OCI-LY3 (cell line): ENCODE measurements at regions not wholly inside any gene's neighbourhood (a gene's known extent, or its start where the extent isn't known, plus 50 kb on each side); places are given as distances from the start of the nearest gene placed in this dataset.

Experiments used
- H2AFZ ChIP-seq: fragments of 200-600, 300-600 bp; shearing (Covaris generic); 2 replicates; pipeline ENCODE4 v1.6.0; 2014; ENCODE audit warnings: antibody characterized with exemption, low read depth, low read length
- H3K27ac ChIP-seq: fragments of 200-600, 300-600 bp; sonication (generic); 2 replicates; pipeline ENCODE4 v1.5.1; 2014; ENCODE audit warnings: mild to moderate bottlenecking, low read length, moderate library complexity, mixed read lengths
- H3K27me3 ChIP-seq: fragments of 200-600, 300-600 bp; sonication (generic); 2 replicates; pipeline ENCODE4 v1.6.1; 2014; ENCODE audit warnings: low read depth, low read length, mixed read lengths
- H3K36me3 ChIP-seq: fragments of 200-600, 300-600 bp; sonication (generic); replicated peaks from 2 replicates; pipeline ENCODE3; 2014; ENCODE audit warnings: low read depth, low read length, mixed read lengths
- H3K4me1 ChIP-seq: fragments of 300-600, 200-600 bp; sonication (generic); 2 replicates; pipeline ENCODE4 v1.6.1; 2014; ENCODE audit warnings: low read length, mixed read lengths
- H3K4me2 ChIP-seq: fragments of 200-600, 300-600 bp; sonication (generic); 2 replicates; pipeline ENCODE4 v1.6.1; 2014; ENCODE audit warnings: low read length, mixed read lengths
- H3K4me3 ChIP-seq: fragments of 300-600, 200-600 bp; sonication (generic); 2 replicates; pipeline ENCODE4 v1.5.1; 2014; ENCODE audit warnings: antibody characterized with exemption, mild to moderate bottlenecking, low read length, moderate library complexity
- H3K79me2 ChIP-seq: fragments of 300-600, 200-600 bp; shearing (Covaris generic); 2 replicates; pipeline ENCODE4 v1.6.1; 2014; ENCODE audit warnings: mild to moderate bottlenecking, low read length, mixed read lengths
- H3K9ac ChIP-seq: fragments of 300-600, 200-600 bp; shearing (Covaris generic); 2 replicates; pipeline ENCODE4 v1.6.0; 2014; ENCODE audit warnings: mild to moderate bottlenecking, low read length, moderate library complexity
- H3K9me3 ChIP-seq: fragments of 200-600, 300-600 bp; shearing (Covaris generic); 2 replicates; pipeline ENCODE4 v1.6.1; 2014; ENCODE audit warnings: low read length, mixed read lengths; ENCODE audit not compliant: insufficient read depth
- H4K20me1 ChIP-seq: fragments of 200-600, 300-600 bp; sonication (generic); 2 replicates; pipeline ENCODE4 v1.6.1; 2016; ENCODE audit warnings: low read length, mixed read lengths; ENCODE audit not compliant: insufficient read depth
- CTCF ChIP-seq: fragments of 200-600, 300-600 bp; sonication (generic); IDR thresholded peaks from 2 replicates; pipeline ENCODE4 v1.5.1; 2014; ENCODE audit warnings: antibody characterized with exemption, low read length, low read depth
- EZH2phosphoT487 ChIP-seq: fragments of 200-600 bp; shearing (Covaris generic); IDR thresholded peaks from 2 replicates; pipeline ENCODE4 v1.6.1; 2018; ENCODE audit warnings: antibody characterized with exemption, mixed run types, low read depth

GRCh38 chr4:111800551-111800950 is 344.7 kb upstream of the FAM241A start:
- no peak overlapping the region for H3K4me3 ChIP-seq
- no peak overlapping the region for H3K4me2 ChIP-seq
- H3K9me3 ChIP-seq, result no peaks in the 10 kb centered on the region
- H4K20me1 ChIP-seq, result no peaks in the 10 kb centered on the region
- TF ChIP-seq EZH2phosphoT487 (no peak), CTCF (no peak)
- H3K9ac ChIP-seq, result no peak overlapping the region
- no peaks in the 10 kb centered on the region for H3K4me1 ChIP-seq
- H2AFZ ChIP-seq, result no peak overlapping the region
- no peaks in the 10 kb centered on the region for H3K36me3 ChIP-seq
- H3K27ac ChIP-seq, result no peak overlapping the region
- no peaks in the 10 kb centered on the region for H3K27me3 ChIP-seq
- no peaks in the 10 kb centered on the region for H3K79me2 ChIP-seq

GRCh38 chr4:111802191-111802590 is 343.1 kb upstream of the FAM241A start:
- H3K4me3 ChIP-seq, result no peak overlapping the region
- H3K9ac ChIP-seq, result no peak overlapping the region
- no peak overlapping the region for H3K4me2 ChIP-seq
- H3K27ac ChIP-seq, result no peak overlapping the region
- H3K9me3 ChIP-seq, result no peaks in the 10 kb centered on the region
- no peaks in the 10 kb centered on the region for H3K4me1 ChIP-seq
- H4K20me1 ChIP-seq, result no peaks in the 10 kb centered on the region
- H2AFZ ChIP-seq, result no peak overlapping the region
- TF ChIP-seq EZH2phosphoT487 (no peak), CTCF (no peak)
- no peaks in the 10 kb centered on the region for H3K79me2 ChIP-seq
- H3K36me3 ChIP-seq, result no peaks in the 10 kb centered on the region
- no peaks in the 10 kb centered on the region for H3K27me3 ChIP-seq

- H3K9ac ChIP-seq, result no peak overlapping the region
- H3K4me1 ChIP-seq, result no peaks in the 10 kb centered on the region
- H3K27ac ChIP-seq, result no peak overlapping the region
- H3K4me3 ChIP-seq, result no peak overlapping the region
- H3K27me3 ChIP-seq, result no peaks in the 10 kb centered on the region
- no peak for TF ChIP-seq EZH2phosphoT487
- no peak for TF ChIP-seq CTCF
- H3K79me2 ChIP-seq, result no peaks in the 10 kb centered on the region
- H4K20me1 ChIP-seq, result no peaks in the 10 kb centered on the region
- H3K36me3 ChIP-seq, result no peaks in the 10 kb centered on the region
- no peak overlapping the region for H3K4me2 ChIP-seq
- no peak overlapping the region for H2AFZ ChIP-seq
- no peaks in the 10 kb centered on the region for H3K9me3 ChIP-seq
These were observed 338.9 kb upstream of the FAM241A start for GRCh38 chr4:111806331-111806730.

- no peak overlapping the region for H3K9ac ChIP-seq
- no peaks in the 10 kb centered on the region for H3K4me1 ChIP-seq
- no peak overlapping the region for H3K27ac ChIP-seq
- H3K4me2 ChIP-seq, result no peak overlapping the region
- TF ChIP-seq EZH2phosphoT487 (no peak), CTCF (no peak)
- H4K20me1 ChIP-seq, result no peaks in the 10 kb centered on the region
- H3K79me2 ChIP-seq, result no peaks in the 10 kb centered on the region
- H3K9me3 ChIP-seq, result no peaks in the 10 kb centered on the region
- H2AFZ ChIP-seq, result no peak overlapping the region
- H3K27me3 ChIP-seq, result no peaks in the 10 kb centered on the region
- H3K36me3 ChIP-seq, result no peaks in the 10 kb centered on the region
- H3K4me3 ChIP-seq, result no peak overlapping the region
These were observed 337.7 kb upstream of the FAM241A start for GRCh38 chr4:111807576-111807975.
